Mucosa of descending colon (tissue), 3 donors: ENCODE measurements at regions not wholly inside any gene's neighbourhood (a gene's known extent, or its start where the extent isn't known, plus 50 kb on each side); places are given as distances from the start of the nearest gene placed in this dataset.

Experiments
- ATAC-seq: fragments of 200-7000 bp; cut with Tn5 transposase; one replicate; pipeline ENCODE4 v1.9.1; 2020; ENCODE audit warnings: mild to moderate bottlenecking, moderate library complexity
- DNase-seq, 3 donors: peaks; one replicate each; pipeline ENCODE4 v3.0.0-alpha.2; 2020
- H3K36me3 ChIP-seq: fragments of 200-600 bp; one replicate; pipeline ENCODE4 v1.8.0; 2021; ENCODE audit warnings: low read depth, mild to moderate bottlenecking
- H3K4me1 ChIP-seq: fragments of 200-600 bp; one replicate; pipeline ENCODE4 v1.8.0; 2021; ENCODE audit warnings: low read depth, mild to moderate bottlenecking
- H3K4me3 ChIP-seq: fragments of 200-600 bp; one replicate; pipeline ENCODE4 v1.8.0; 2021; ENCODE audit warnings: mild to moderate bottlenecking
- H3K9me3 ChIP-seq: fragments of 200-600 bp; one replicate; pipeline ENCODE4 v1.8.0; 2021; ENCODE audit warnings: mild to moderate bottlenecking
- intact Hi-C, 2 donors: fragments of 100-400 bp; cut with DNase I in 1 of 2; cut with micrococcal nuclease in 1 of 2; formaldehyde crosslinking; loops; one replicate each; pipeline versions ENCODE4 v1.11.0 to v1.11.1; 2022; cut with DNase I, micrococcal nuclease
- TF ChIP-seq, protein P1 (sequence below): fragments of 200-600 bp; IDR thresholded peaks from one replicate; pipeline ENCODE4 v1.8.0; 2022; ENCODE audit warnings: antibody characterized with exemption, mild to moderate bottlenecking
- donor health status: DM: no; HTN: no; CAD: no; lungs with moderate emphysema.
- donor health status: DM: no; HTN: no; CAD: no.
- donor health status: DM: no; HTN: yes; CAD: no.

GRCh38 chr1:221487781-221488524 lies 253.9 kb downstream of the DUSP10 start:
- intact Hi-C loops, result no loop called here
- TF ChIP-seq, protein P1, sequence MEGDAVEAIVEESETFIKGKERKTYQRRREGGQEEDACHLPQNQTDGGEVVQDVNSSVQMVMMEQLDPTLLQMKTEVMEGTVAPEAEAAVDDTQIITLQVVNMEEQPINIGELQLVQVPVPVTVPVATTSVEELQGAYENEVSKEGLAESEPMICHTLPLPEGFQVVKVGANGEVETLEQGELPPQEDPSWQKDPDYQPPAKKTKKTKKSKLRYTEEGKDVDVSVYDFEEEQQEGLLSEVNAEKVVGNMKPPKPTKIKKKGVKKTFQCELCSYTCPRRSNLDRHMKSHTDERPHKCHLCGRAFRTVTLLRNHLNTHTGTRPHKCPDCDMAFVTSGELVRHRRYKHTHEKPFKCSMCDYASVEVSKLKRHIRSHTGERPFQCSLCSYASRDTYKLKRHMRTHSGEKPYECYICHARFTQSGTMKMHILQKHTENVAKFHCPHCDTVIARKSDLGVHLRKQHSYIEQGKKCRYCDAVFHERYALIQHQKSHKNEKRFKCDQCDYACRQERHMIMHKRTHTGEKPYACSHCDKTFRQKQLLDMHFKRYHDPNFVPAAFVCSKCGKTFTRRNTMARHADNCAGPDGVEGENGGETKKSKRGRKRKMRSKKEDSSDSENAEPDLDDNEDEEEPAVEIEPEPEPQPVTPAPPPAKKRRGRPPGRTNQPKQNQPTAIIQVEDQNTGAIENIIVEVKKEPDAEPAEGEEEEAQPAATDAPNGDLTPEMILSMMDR, result no peak
- Histone ChIP-seq H3K36me3 (no peaks in the 10 kb centered on the region), H3K4me1 (no peaks in the 10 kb centered on the region), H3K4me3 (no peak overlapping the region), H3K9me3 (no peaks in the 10 kb centered on the region)
- ATAC-seq, result no peak
- DNase-seq, result no peak

DNA sequence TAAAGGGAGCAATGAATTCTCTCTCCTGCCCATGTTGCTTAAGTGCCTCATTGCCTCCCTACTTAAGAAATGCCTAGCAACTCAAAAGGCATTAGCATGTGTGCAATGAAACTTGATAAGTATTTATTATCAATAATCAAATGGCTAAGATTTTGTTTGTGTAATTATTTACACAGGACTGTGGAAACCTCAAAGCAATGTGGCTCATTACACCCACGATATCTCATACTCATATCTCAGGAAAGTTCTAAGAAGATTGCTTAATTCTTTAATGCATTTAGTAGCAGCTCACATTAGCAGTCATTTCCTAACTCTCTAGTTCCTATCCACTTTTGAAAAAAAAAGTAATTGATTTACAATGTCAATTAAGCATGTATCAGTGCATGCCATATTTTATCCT lies 253.3 kb downstream of the DUSP10 start:
- TF ChIP-seq, protein P1, result no peak
- Histone ChIP-seq H3K4me1 (no peaks in the 10 kb centered on the region), H3K9me3 (no peaks in the 10 kb centered on the region), H3K4me3 (no peak overlapping the region), H3K36me3 (no peaks in the 10 kb centered on the region)
- ATAC-seq, result no peak
- DNase-seq, result no peak
- intact Hi-C loops, result no loop called here

GRCh38 chr1:221494670-221495069 lies 247.2 kb downstream of the DUSP10 start:
- Histone ChIP-seq H3K4me3 (no peak overlapping the region), H3K9me3 (no peaks in the 10 kb centered on the region), H3K36me3 (no peaks in the 10 kb centered on the region), H3K4me1 (no peaks in the 10 kb centered on the region)
- ATAC-seq (no peak), DNase-seq (peak in 1 of 3 donors; percentile 1)
- TF ChIP-seq, protein P1, result no peak
- intact Hi-C loops, result no loop called here

GRCh38 chr1:221497046-221497445 lies 244.8 kb downstream of the DUSP10 start:
- Histone ChIP-seq H3K4me1 (no peaks in the 10 kb centered on the region), H3K4me3 (no peak overlapping the region), H3K9me3 (no peaks in the 10 kb centered on the region), H3K36me3 (no peaks in the 10 kb centered on the region)
- no peak for ATAC-seq
- intact Hi-C loops, result no loop called here
- no peak for DNase-seq
- TF ChIP-seq, protein P1, result no peak

- intact Hi-C loops, result no loop called here
- H3K4me1 ChIP-seq, result no peaks in the 10 kb centered on the region
- peaks cover 8% of the 10 kb centered on the region for H3K9me3 ChIP-seq
- no peak overlapping the region for H3K4me3 ChIP-seq
- DNase-seq, result no peak
- TF ChIP-seq, protein P1, result no peak
- no peaks in the 10 kb centered on the region for H3K36me3 ChIP-seq
- no peak for ATAC-seq
Measured at GRCh38 chr1:221503268-221503667, 238.6 kb downstream of the DUSP10 start.
